ENCODE measurements at regions not wholly inside any gene's neighbourhood (a gene's known extent, or its start where the extent isn't known, plus 50 kb on each side); places are given as distances from the start of the nearest gene placed in this dataset.

DNA sequence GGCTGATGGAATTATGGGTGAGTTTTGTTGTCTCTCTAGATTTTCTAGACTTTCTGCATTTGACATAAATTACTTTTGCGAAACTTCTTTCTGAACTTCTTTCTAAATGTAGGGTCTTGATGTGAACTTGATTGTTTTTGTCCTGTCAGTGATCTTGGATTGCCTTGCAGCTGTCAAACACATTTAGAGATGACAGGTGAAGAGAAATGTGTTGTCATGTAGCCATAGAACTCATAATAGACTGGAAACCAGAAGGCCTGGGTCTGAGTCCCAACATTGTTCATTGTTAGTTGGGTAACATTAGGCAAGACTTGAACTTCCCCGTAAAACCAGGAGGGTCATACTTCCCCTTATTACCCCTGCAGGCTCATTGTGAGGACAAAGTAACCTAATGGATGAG, 109.0 kb downstream of the LRIG3 start:
- no peak for FAIRE-seq
- DNase-seq (ENCODE audit: insufficient read length, low spot score), result no peak
- TF ChIP-seq POLR2AphosphoS5 (IDR thresholded peaks at IDR 0.05; ENCODE audit: low read depth, low read length) (no peak), POU2F2 (IDR thresholded peaks at IDR 0.05; ENCODE audit: low read depth, low read length) (no peak), POLR2A (IDR thresholded peaks at IDR 0.05; ENCODE audit: low read depth, low read length) (no peak), PAX5 (IDR thresholded peaks at IDR 0.05; ENCODE audit: insufficient read depth, low read length, severe bottlenecking) (no peak), TAF1 (IDR thresholded peaks at IDR 0.05; ENCODE audit: low read depth, low read length) (no peak), SPI1 (IDR thresholded peaks at IDR 0.05; ENCODE audit: low read depth, low read length) (no peak)

DNA sequence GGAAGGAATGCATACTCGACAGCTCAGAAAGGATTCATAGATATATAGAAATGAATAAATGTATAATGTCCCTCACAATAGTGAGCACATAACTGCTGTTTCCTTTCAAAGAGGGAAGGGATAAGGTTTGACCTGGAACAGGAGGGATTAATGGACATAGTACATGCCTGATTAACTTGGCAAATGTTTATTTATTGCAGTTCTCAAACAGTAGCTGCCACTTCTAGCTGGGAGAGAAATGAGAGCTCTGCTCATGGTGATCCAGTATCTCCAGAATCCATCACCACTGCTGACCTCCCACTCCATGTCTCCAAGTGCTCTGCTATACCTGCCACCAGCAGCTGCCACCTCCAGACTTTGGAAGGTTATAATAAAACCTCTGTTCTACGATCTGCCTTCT, 108.1 kb downstream of the LRIG3 start:
- DNase-seq (ENCODE audit: insufficient read length, low spot score) (no peak), FAIRE-seq (no peak)
- TF ChIP-seq PAX5 (IDR thresholded peaks at IDR 0.05; ENCODE audit: insufficient read depth, low read length, severe bottlenecking), result no peak
- TF ChIP-seq POLR2AphosphoS5 (IDR thresholded peaks at IDR 0.05; ENCODE audit: low read depth, low read length), result no peak
- no peak for TF ChIP-seq POU2F2 (IDR thresholded peaks at IDR 0.05; ENCODE audit: low read depth, low read length)
- no peak for TF ChIP-seq POLR2A (IDR thresholded peaks at IDR 0.05; ENCODE audit: low read depth, low read length)
- TF ChIP-seq TAF1 (IDR thresholded peaks at IDR 0.05; ENCODE audit: low read depth, low read length), result no peak
- no peak for TF ChIP-seq SPI1 (IDR thresholded peaks at IDR 0.05; ENCODE audit: low read depth, low read length)

DNA sequence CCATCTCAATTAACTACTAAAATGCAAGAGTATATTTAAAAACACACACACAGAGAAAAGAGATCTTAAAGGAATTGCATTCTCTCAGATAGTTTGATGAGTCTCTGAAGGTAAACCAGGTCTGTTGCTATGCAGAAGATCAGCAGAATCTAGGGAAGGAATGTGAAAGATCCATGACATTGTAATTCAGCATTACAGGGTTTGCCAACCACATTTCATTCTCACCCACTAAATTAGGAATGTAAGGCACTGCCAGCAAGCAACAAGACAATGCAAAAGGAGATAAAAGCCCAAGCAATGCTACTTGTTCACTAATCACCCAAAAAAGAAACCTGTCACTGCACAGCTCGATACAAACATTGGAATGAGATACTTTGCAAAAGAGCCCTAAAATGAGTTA, 106.3 kb downstream of the LRIG3 start:
- DNase-seq (ENCODE audit: insufficient read length, low spot score) (no peak), FAIRE-seq (no peak)
- no peak for TF ChIP-seq POLR2AphosphoS5 (IDR thresholded peaks at IDR 0.05; ENCODE audit: low read depth, low read length)
- no peak for TF ChIP-seq TAF1 (IDR thresholded peaks at IDR 0.05; ENCODE audit: low read depth, low read length)
- no peak for TF ChIP-seq POU2F2 (IDR thresholded peaks at IDR 0.05; ENCODE audit: low read depth, low read length)
- no peak for TF ChIP-seq POLR2A (IDR thresholded peaks at IDR 0.05; ENCODE audit: low read depth, low read length)
- no peak for TF ChIP-seq SPI1 (IDR thresholded peaks at IDR 0.05; ENCODE audit: low read depth, low read length)
- TF ChIP-seq PAX5 (IDR thresholded peaks at IDR 0.05; ENCODE audit: insufficient read depth, low read length, severe bottlenecking), result no peak

DNA sequence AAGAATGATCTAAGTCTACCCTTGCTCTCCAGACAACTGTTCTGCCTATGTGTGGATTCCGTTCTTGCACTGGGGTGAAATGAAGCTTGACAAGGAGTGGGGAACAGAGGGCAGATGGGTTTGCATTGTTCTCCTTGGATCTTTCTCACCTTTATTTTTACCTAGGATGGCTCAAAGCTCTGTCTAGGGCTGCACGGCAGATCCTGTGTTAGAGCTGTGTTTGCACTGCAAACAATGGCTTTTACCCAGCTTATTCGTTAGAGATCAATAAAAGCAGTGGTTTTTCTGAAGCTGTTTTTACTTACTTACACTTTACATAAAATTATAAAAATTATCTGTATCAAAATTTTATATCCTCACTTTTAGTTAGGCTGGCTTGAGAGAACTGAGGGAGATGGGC, 105.1 kb downstream of the LRIG3 start:
- DNase-seq (ENCODE audit: insufficient read length, low spot score) (no peak), FAIRE-seq (no peak)
- TF ChIP-seq SPI1 (IDR thresholded peaks at IDR 0.05; ENCODE audit: low read depth, low read length) (no peak), POLR2AphosphoS5 (IDR thresholded peaks at IDR 0.05; ENCODE audit: low read depth, low read length) (no peak), POU2F2 (IDR thresholded peaks at IDR 0.05; ENCODE audit: low read depth, low read length) (no peak), TAF1 (IDR thresholded peaks at IDR 0.05; ENCODE audit: low read depth, low read length) (no peak), POLR2A (IDR thresholded peaks at IDR 0.05; ENCODE audit: low read depth, low read length) (no peak), PAX5 (IDR thresholded peaks at IDR 0.05; ENCODE audit: insufficient read depth, low read length, severe bottlenecking) (no peak)

DNA sequence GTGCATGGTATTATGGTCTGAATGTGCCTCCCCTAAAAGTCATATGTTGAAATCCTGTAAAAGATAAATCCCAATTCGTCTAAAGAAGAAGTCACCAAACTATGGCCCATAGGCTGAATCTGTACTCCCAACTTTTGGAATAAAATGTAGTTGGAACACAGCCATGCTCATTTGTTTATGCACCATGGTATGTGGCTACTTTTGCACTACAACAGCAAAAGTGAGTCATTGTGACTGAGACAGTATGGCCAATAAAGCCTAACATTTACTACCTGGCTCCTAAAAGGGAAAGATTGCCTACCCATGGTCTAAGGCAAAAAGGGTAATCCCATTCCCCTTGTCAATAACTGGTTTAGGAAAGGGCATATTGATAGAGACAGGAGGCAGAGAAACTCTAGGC, 101.8 kb downstream of the LRIG3 start:
- FAIRE-seq, result no peak
- TF ChIP-seq SPI1 (IDR thresholded peaks at IDR 0.05; ENCODE audit: low read depth, low read length) (no peak), POLR2AphosphoS5 (IDR thresholded peaks at IDR 0.05; ENCODE audit: low read depth, low read length) (no peak), PAX5 (IDR thresholded peaks at IDR 0.05; ENCODE audit: insufficient read depth, low read length, severe bottlenecking) (no peak), POU2F2 (IDR thresholded peaks at IDR 0.05; ENCODE audit: low read depth, low read length) (no peak), POLR2A (IDR thresholded peaks at IDR 0.05; ENCODE audit: low read depth, low read length) (no peak), TAF1 (IDR thresholded peaks at IDR 0.05; ENCODE audit: low read depth, low read length) (no peak)
- DNase-seq (ENCODE audit: insufficient read length, low spot score), result no peak

DNA sequence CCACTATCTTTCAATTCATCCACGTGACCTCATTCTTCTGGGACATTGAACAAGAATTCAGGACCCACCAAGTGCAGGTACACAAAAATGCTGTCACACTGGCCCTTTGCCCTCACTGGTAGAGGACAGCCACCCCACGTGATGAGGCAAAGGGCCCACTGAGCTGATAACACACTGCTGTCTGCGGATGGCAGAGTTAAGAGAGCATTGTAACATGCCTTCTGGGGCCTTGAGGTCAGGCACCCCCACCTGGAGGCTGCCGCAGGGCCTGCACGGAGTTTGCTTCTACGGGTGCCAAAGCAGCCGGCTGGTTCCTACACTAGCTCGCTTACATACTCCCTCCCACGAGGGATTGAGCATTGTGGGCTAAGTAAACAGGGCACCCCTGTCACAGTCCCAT, 101.0 kb downstream of the LRIG3 start:
- FAIRE-seq (no peak), DNase-seq (ENCODE audit: insufficient read length, low spot score) (no peak)
- no peak for TF ChIP-seq TAF1 (IDR thresholded peaks at IDR 0.05; ENCODE audit: low read depth, low read length)
- TF ChIP-seq POU2F2 (IDR thresholded peaks at IDR 0.05; ENCODE audit: low read depth, low read length), result no peak
- no peak for TF ChIP-seq PAX5 (IDR thresholded peaks at IDR 0.05; ENCODE audit: insufficient read depth, low read length, severe bottlenecking)
- TF ChIP-seq SPI1 (IDR thresholded peaks at IDR 0.05; ENCODE audit: low read depth, low read length), result no peak
- no peak for TF ChIP-seq POLR2AphosphoS5 (IDR thresholded peaks at IDR 0.05; ENCODE audit: low read depth, low read length)
- TF ChIP-seq POLR2A (IDR thresholded peaks at IDR 0.05; ENCODE audit: low read depth, low read length), result no peak

DNA sequence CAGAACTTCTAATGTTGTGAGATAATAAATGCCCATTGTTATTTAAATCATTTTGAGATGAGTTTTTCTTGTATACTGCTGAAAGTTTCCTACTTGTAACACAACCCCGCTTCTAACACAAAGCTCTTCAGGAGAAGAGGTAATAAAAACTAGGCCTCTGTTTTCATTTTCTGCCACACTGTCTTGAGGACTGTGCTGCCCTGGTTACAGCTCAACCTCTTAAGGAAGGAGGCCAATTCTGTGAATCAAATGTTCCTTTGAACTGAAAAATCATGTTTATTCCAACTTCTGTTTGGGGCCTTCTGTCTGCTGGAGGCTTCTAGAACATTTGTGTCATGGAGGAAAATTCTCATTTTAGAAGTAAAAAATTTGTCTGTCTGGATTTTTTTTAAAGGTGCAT, 100.3 kb downstream of the LRIG3 start:
- FAIRE-seq (no peak), DNase-seq (ENCODE audit: insufficient read length, low spot score) (no peak)
- TF ChIP-seq SPI1 (IDR thresholded peaks at IDR 0.05; ENCODE audit: low read depth, low read length) (no peak), POLR2AphosphoS5 (IDR thresholded peaks at IDR 0.05; ENCODE audit: low read depth, low read length) (no peak), POU2F2 (IDR thresholded peaks at IDR 0.05; ENCODE audit: low read depth, low read length) (no peak), PAX5 (IDR thresholded peaks at IDR 0.05; ENCODE audit: insufficient read depth, low read length, severe bottlenecking) (no peak), POLR2A (IDR thresholded peaks at IDR 0.05; ENCODE audit: low read depth, low read length) (no peak), TAF1 (IDR thresholded peaks at IDR 0.05; ENCODE audit: low read depth, low read length) (no peak)
